ENCODE measurements at regions not wholly inside any gene's neighbourhood (a gene's known extent, or its start where the extent isn't known, plus 50 kb on each side); places are given as distances from the start of the nearest gene placed in this dataset.

- TF ChIP-seq EZH2 (IDR thresholded peaks at IDR 0.05; ENCODE audit: borderline replicate concordance, insufficient read depth, low read depth, low read length, poor library complexity, severe bottlenecking) (no peak), CTCF (IDR thresholded peaks at IDR 0.05) (no peak)
These were observed 91.1 kb downstream of the ZNF608 start for GRCh38 chr5:124655251-124655917.
